SU-DHL-6 (cell line): ENCODE measurements at regions not wholly inside any gene's neighbourhood (a gene's known extent, or its start where the extent isn't known, plus 50 kb on each side); places are given as distances from the start of the nearest gene placed in this dataset.

Experiments used
- H2AFZ ChIP-seq: fragments of 200-600 bp; sonication (generic); 2 replicates; pipeline ENCODE4 v1.6.1; 2014; ENCODE audit warnings: low read depth, mild to moderate bottlenecking, moderate library complexity, mixed read lengths, antibody characterized with exemption, low read length; ENCODE audit not compliant: severe bottlenecking
- H3F3A ChIP-seq: fragments of 200-600 bp; shearing (Covaris generic); 2 replicates; pipeline ENCODE4 v1.6.0; 2016; ENCODE audit warnings: antibody characterized with exemption, mild to moderate bottlenecking; ENCODE audit not compliant: insufficient read depth
- H3K27ac ChIP-seq: fragments of 200-600 bp; sonication (generic); 2 replicates; pipeline ENCODE4 v1.5.1; 2016; ENCODE audit warnings: low read depth, mild to moderate bottlenecking, low read length, moderate library complexity, mixed read lengths
- H3K27me3 ChIP-seq: fragments of 200-600 bp; sonication (generic), shearing (Covaris generic); 2 replicates; pipeline ENCODE4 v1.6.0; 2014; ENCODE audit warnings: mild to moderate bottlenecking, low read length
- H3K36me3 ChIP-seq: fragments of 200-600 bp; sonication (generic); 2 replicates; pipeline ENCODE4 v1.6.1; 2014; ENCODE audit warnings: mild to moderate bottlenecking, low read length, mixed read lengths
- H3K4me2 ChIP-seq: fragments of 300-600, 200-600 bp; shearing (Covaris generic), sonication (generic); 2 replicates; pipeline ENCODE4 v1.6.0; 2014; ENCODE audit warnings: low read length, low read depth, mild to moderate bottlenecking; ENCODE audit not compliant: poor library complexity, severe bottlenecking
- H3K4me3 ChIP-seq: fragments of 200-600 bp; sonication (generic); 2 replicates; pipeline ENCODE4 v1.5.1; 2014; ENCODE audit warnings: antibody characterized with exemption, low read length, mild to moderate bottlenecking, mixed read lengths; ENCODE audit not compliant: insufficient read depth, poor library complexity, severe bottlenecking
- H3K79me2 ChIP-seq: fragments of 200-600 bp; sonication (generic); 2 replicates; pipeline ENCODE4 v1.6.1; 2014; ENCODE audit warnings: mild to moderate bottlenecking, low read length, moderate library complexity; ENCODE audit not compliant: insufficient read depth
- H3K9ac ChIP-seq: fragments of 200-600 bp; sonication (generic); 2 replicates; pipeline ENCODE4 v1.7.0; 2014; ENCODE audit warnings: mild to moderate bottlenecking, low read length
- H3K9me2 ChIP-seq: fragments of 200-600 bp; sonication (generic); replicated peaks from 2 replicates; pipeline ENCODE4 v1.6.1; 2014; ENCODE audit warnings: low read length; ENCODE audit not compliant: insufficient read depth
- H3K9me3 ChIP-seq: fragments of 200-600 bp; sonication (generic); 2 replicates; pipeline ENCODE4 v1.6.1; 2014; ENCODE audit warnings: low read length, mixed read lengths; ENCODE audit not compliant: insufficient read depth
- H4K20me1 ChIP-seq: fragments of 200-600 bp; sonication (generic); 2 replicates; pipeline ENCODE4 v1.6.1; 2014; ENCODE audit warnings: low read depth, mild to moderate bottlenecking, antibody characterized with exemption, low read length, moderate library complexity, mixed read lengths
- EZH2phosphoT487 ChIP-seq: fragments of 200-600 bp; sonication (generic), shearing (Covaris generic); conservative IDR thresholded peaks from 2 replicates; pipeline ENCODE4 v1.6.1; 2018; ENCODE audit warnings: mild to moderate bottlenecking, antibody characterized with exemption, low read length, moderate library complexity, mixed read lengths
- TF ChIP-seq, protein P1 (sequence below): fragments of 200-600 bp; sonication (generic); IDR thresholded peaks from one replicate; pipeline ENCODE4 v1.5.1; 2017; ENCODE audit warnings: antibody characterized with exemption, mild to moderate bottlenecking, low read length, moderate library complexity; ENCODE audit not compliant: insufficient read depth, poor library complexity, severe bottlenecking

DNA sequence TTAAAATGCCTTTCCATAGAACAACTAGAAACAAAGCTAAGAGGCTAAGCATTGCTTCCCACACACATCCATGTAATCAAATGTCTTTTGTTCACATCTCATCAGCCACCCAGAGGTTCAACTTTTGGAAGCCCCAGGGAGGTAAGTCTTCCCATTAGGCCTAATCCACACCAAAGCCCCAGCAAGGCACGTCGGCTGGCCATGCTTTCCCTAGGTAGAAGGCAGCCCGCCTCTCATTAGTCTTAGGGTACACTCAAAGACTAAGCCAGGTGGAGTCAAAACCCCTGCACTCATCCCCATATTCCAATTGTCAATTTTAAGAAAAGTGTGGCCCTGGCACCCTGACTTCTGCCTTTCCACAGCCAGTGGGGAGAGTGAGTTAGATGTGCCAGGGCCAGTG is 87.9 kb downstream of the ATPSCKMT start:
- no peak overlapping the region for H3K27ac ChIP-seq
- H3K4me3 ChIP-seq = no peak overlapping the region
- no peaks in the 10 kb centered on the region for H3F3A ChIP-seq
- H3K9me3 ChIP-seq = no peaks in the 10 kb centered on the region
- H4K20me1 ChIP-seq = no peaks in the 10 kb centered on the region
- H3K36me3 ChIP-seq = no peaks in the 10 kb centered on the region
- H3K27me3 ChIP-seq = 0 out of 2 replicates have a peak, but pooled peaks cover 3% of the 10 kb centered on the region
- H2AFZ ChIP-seq = no peak overlapping the region
- no peak for TF ChIP-seq EZH2phosphoT487
- TF ChIP-seq, protein P1, sequence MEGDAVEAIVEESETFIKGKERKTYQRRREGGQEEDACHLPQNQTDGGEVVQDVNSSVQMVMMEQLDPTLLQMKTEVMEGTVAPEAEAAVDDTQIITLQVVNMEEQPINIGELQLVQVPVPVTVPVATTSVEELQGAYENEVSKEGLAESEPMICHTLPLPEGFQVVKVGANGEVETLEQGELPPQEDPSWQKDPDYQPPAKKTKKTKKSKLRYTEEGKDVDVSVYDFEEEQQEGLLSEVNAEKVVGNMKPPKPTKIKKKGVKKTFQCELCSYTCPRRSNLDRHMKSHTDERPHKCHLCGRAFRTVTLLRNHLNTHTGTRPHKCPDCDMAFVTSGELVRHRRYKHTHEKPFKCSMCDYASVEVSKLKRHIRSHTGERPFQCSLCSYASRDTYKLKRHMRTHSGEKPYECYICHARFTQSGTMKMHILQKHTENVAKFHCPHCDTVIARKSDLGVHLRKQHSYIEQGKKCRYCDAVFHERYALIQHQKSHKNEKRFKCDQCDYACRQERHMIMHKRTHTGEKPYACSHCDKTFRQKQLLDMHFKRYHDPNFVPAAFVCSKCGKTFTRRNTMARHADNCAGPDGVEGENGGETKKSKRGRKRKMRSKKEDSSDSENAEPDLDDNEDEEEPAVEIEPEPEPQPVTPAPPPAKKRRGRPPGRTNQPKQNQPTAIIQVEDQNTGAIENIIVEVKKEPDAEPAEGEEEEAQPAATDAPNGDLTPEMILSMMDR = no peak
- no peak overlapping the region for H3K9ac ChIP-seq
- no peaks in the 10 kb centered on the region for H3K79me2 ChIP-seq
- H3K9me2 ChIP-seq = no peaks in the 10 kb centered on the region
- H3K4me2 ChIP-seq = no peak overlapping the region

DNA sequence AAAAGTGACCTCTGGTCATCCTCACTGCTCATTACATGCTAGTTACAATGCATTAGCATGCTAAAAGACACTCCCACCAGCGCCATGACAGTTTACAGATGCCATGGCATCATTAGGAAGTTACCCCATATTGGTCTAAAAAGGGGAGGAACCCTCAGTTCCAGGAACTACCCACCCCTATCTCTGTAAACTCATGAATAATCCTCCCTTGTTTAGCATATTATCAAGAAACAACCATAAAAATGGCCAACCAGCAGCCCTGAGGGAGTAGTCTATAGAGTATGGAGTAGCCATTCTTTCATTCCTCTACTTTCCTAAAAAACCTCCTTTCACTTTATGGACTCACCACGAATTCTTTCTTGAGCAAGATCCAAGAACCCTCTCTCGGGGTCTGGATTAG is 89.4 kb downstream of the ATPSCKMT start:
- Histone ChIP-seq H3K9me2 (no peaks in the 10 kb centered on the region), H3K4me2 (no peak overlapping the region), H4K20me1 (no peaks in the 10 kb centered on the region), H3K36me3 (no peaks in the 10 kb centered on the region), H3K4me3 (no peak overlapping the region), H3K9ac (no peak overlapping the region), H3K9me3 (no peaks in the 10 kb centered on the region), H2AFZ (no peak overlapping the region), H3K27ac (no peak overlapping the region), H3F3A (no peaks in the 10 kb centered on the region), H3K27me3 (0 out of 2 replicates have a peak, but pooled peaks cover 3% of the 10 kb centered on the region), H3K79me2 (no peaks in the 10 kb centered on the region)
- no peak for TF ChIP-seq EZH2phosphoT487
- TF ChIP-seq, protein P1 = no peak

DNA sequence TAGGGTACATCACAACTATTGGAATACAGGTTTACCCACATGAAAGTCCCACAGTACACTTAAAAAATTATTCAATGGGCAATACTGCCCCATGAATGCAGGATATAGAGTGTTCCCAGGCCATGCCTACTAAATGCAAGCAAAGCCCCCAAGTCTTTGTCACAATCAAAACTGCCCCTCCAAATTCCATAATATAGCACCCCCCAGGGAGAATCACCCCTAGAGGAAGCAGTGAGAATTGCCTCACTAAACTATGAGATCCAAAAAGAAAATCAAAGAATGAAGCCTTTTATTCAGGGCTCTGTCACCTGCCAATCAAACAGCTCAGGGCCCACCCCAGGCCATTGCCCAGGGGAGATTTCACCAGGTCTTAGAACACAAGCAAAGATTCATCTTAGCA is 90.8 kb downstream of the ATPSCKMT start:
- H3K4me2 ChIP-seq = no peak overlapping the region
- no peaks in the 10 kb centered on the region for H3F3A ChIP-seq
- H3K9ac ChIP-seq = no peak overlapping the region
- no peak overlapping the region for H2AFZ ChIP-seq
- no peak for TF ChIP-seq EZH2phosphoT487
- TF ChIP-seq, protein P1 = no peak
- no peaks in the 10 kb centered on the region for H3K36me3 ChIP-seq
- H3K27me3 ChIP-seq = 0 out of 2 replicates have a peak, but pooled peaks cover 3% of the 10 kb centered on the region
- H3K79me2 ChIP-seq = no peaks in the 10 kb centered on the region
- H3K9me2 ChIP-seq = no peaks in the 10 kb centered on the region
- H4K20me1 ChIP-seq = no peaks in the 10 kb centered on the region
- H3K27ac ChIP-seq = no peak overlapping the region
- no peak overlapping the region for H3K4me3 ChIP-seq
- no peaks in the 10 kb centered on the region for H3K9me3 ChIP-seq
